ENCODE measurements at regions not wholly inside any gene's neighbourhood (a gene's known extent, or its start where the extent isn't known, plus 50 kb on each side); places are given as distances from the start of the nearest gene placed in this dataset.

GRCh38 chr9:26673261-26673660 is 219.3 kb downstream of the CAAP1 start:
- Histone ChIP-seq H3K4me2 (ENCODE audit: insufficient read depth in 1 of 2, low read depth in 2 of 2, low read length in 2 of 2) (no peak overlapping the region), H2AK5ac (ENCODE audit: low read depth, low read length) (no peak overlapping the region), H3K23me2 (ENCODE audit: low read depth, low read length) (no peaks in the 10 kb centered on the region), H4K91ac (replicated peaks; ENCODE audit: insufficient read length, low read length) (no peak overlapping the region), H2AFZ (ENCODE audit: low read length) (no peak overlapping the region), H2BK12ac (ENCODE audit: low read depth, low read length) (no peak overlapping the region), H3K27ac (ENCODE audit: low read depth, low read length) (no peak overlapping the region), H3K27me3 (replicated peaks in 1 of 4; ENCODE audit: control insufficient read depth in 3 of 4, extremely low read depth in 1 of 4, insufficient read depth in 3 of 4, low read length in 3 of 4) (no peaks in the 10 kb centered on the region), H4K8ac (ENCODE audit: extremely low read depth, insufficient read depth, low read length) (no peak overlapping the region), H3K4me1 (replicated peaks in 1 of 4; ENCODE audit: control insufficient read depth in 3 of 4, insufficient read depth in 4 of 4, low read length in 3 of 4) (peaks cover 0 to 3% (median 0%) of the 10 kb centered on the region in 4 experiments; a peak in 2 of 7 replicates), H3K23ac (ENCODE audit: insufficient read length) (no peak overlapping the region), H3K18ac (ENCODE audit: extremely low read depth, low read length) (no peak overlapping the region), H3K56ac (replicated peaks; ENCODE audit: insufficient read length, low read depth, low read length) (no peak overlapping the region), H3K4ac (replicated peaks; ENCODE audit: insufficient read length, low read depth, low read length) (no peak overlapping the region), H3K9ac (replicated peaks in 1 of 4; ENCODE audit: extremely low read depth in 1 of 4, low read depth in 3 of 4, low read length in 3 of 4) (no peak overlapping the region), H4K5ac (ENCODE audit: insufficient read length, low read depth, low read length) (no peak overlapping the region), H2BK20ac (ENCODE audit: low read length) (no peak overlapping the region), H2BK5ac (ENCODE audit: low read depth, low read length) (no peak overlapping the region), H3K4me3 (ENCODE audit: extremely low read depth in 1 of 4, insufficient read depth in 2 of 4, low read depth in 3 of 4, low read length in 4 of 4) (no peak overlapping the region), H3K9me3 (ENCODE audit: insufficient read depth in 2 of 2, low read depth in 1 of 2, low read length in 1 of 2) (no peaks in the 10 kb centered on the region), H3K79me2 (ENCODE audit: control insufficient read depth in 1 of 2, insufficient read depth in 2 of 2, low read length in 2 of 2) (no peaks in the 10 kb centered on the region), H3K36me3 (ENCODE audit: control insufficient read depth in 2 of 4, insufficient read depth in 4 of 4, low read length in 3 of 4) (no peaks in the 10 kb centered on the region), H2BK15ac (ENCODE audit: low read length) (no peak overlapping the region), H2BK120ac (replicated peaks; ENCODE audit: low read depth, low read length) (no peak overlapping the region), H3K79me1 (ENCODE audit: low read depth, low read length) (no peaks in the 10 kb centered on the region), H4K20me1 (replicated peaks in 1 of 2; ENCODE audit: control insufficient read depth in 1 of 2, insufficient read depth in 2 of 2, low read length in 2 of 2) (no peaks in the 10 kb centered on the region), H3K14ac (ENCODE audit: insufficient read length) (no peak overlapping the region)
- POLR2A ChIA-PET (ENCODE audit: partially characterized antibody) = no interaction called here
- DNase-seq (ENCODE audit: low read depth in 1 of 2, low spot score in 2 of 2) = no peak
- no peak for FAIRE-seq
- CTCF ChIA-PET (ENCODE audit: partially characterized antibody) = interaction anchor here (0.8 to 1.1 kb wide), 2 partner anchors 10 to 17 kb away, joined by 3 to 4 read pairs; no protein-coding TSS in a partner anchor
- no peak for TF ChIP-seq CEBPB (IDR thresholded peaks at IDR 0.05; ENCODE audit: low read depth, low read length)
- no peak for TF ChIP-seq SRF (IDR thresholded peaks at IDR 0.05; ENCODE audit: low read depth, low read length)
- TF ChIP-seq POLR2AphosphoS5 (IDR thresholded peaks at IDR 0.05; ENCODE audit: low read depth, low read length) = no peak
- TF ChIP-seq RFX5 (IDR thresholded peaks at IDR 0.05; ENCODE audit: borderline replicate concordance, low read depth, low read length) = no peak
- TF ChIP-seq TBP (IDR thresholded peaks at IDR 0.05; ENCODE audit: low read depth, low read length) = no peak
- TF ChIP-seq SP4 (IDR thresholded peaks at IDR 0.05; ENCODE audit: low read length) = no peak
- no peak for TF ChIP-seq KDM1A (IDR thresholded peaks at IDR 0.05; ENCODE audit: borderline replicate concordance, low read length)
- no peak for TF ChIP-seq TCF12 (IDR thresholded peaks at IDR 0.05; ENCODE audit: low read depth, low read length)
- no peak for TF ChIP-seq EZH2 (IDR thresholded peaks at IDR 0.05; ENCODE audit: low read depth, low read length, severe bottlenecking)
- no peak for TF ChIP-seq SAP30 (IDR thresholded peaks at IDR 0.05; ENCODE audit: insufficient read depth, insufficient replicate concordance, low read length)
- TF ChIP-seq MAFK (IDR thresholded peaks at IDR 0.05; ENCODE audit: low read depth, low read length) = no peak
- no peak for TF ChIP-seq HDAC6 (IDR thresholded peaks at IDR 0.05; ENCODE audit: low read depth, low read length)
- TF ChIP-seq MAX (IDR thresholded peaks at IDR 0.05) = no peak
- no peak for TF ChIP-seq BCL11A (IDR thresholded peaks at IDR 0.05; ENCODE audit: low read depth in 2 of 2, low read length in 2 of 2)
- TF ChIP-seq KDM4A (IDR thresholded peaks at IDR 0.05; ENCODE audit: low read depth, low read length, severe bottlenecking) = no peak
- no peak for TF ChIP-seq NRF1 (IDR thresholded peaks at IDR 0.05; ENCODE audit: low read depth, low read length)
- TF ChIP-seq PHF8 (conservative IDR thresholded peaks at IDR 0.05; ENCODE audit: low read depth, low read length) = no peak
